ENCODE measurements at regions not wholly inside any gene's neighbourhood (a gene's known extent, or its start where the extent isn't known, plus 50 kb on each side); places are given as distances from the start of the nearest gene placed in this dataset.
"Not testable (repeated sequence)": the region's sequence is repeated elsewhere in the genome, so short reads cannot be mapped to it uniquely, and the experiment has no call there.

DNA sequence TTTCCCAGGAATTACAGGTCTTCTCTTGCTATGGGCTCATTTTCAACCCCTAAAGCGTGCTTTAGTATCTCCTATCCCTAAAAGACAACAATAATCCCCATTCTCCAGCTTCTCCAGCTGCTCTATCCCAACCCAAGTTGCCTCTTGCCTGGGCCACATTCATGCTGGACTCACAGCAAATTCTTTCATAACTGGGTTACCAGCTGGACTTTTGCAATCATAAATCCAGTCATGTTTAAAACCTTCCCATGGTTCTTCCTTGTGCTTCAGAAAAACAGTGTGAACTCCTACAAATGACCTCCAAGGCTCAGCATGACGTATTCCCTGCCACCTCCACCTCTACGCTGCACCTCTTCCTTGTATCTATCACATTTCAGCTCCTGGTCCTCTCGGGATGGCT, 346.9 kb downstream of the GADD45G start:
- Histone ChIP-seq H3K27ac (ENCODE audit: low read depth, low read length) (no peak overlapping the region), H3K27me3 (ENCODE audit: low read length) (no peaks in the 10 kb centered on the region), H3K79me2 (ENCODE audit: insufficient read depth, low read length) (no peaks in the 10 kb centered on the region), H3K4me2 (ENCODE audit: low read depth, low read length, poor library complexity, severe bottlenecking) (no peak overlapping the region), H3K36me3 (ENCODE audit: low read length) (no peaks in the 10 kb centered on the region), H3K9ac (ENCODE audit: low read length) (no peak overlapping the region), H3K9me2 (replicated peaks; ENCODE audit: insufficient read depth, low read length) (no peaks in the 10 kb centered on the region), H4K20me1 (ENCODE audit: low read depth, low read length) (no peaks in the 10 kb centered on the region), H3K4me3 (ENCODE audit: insufficient read depth, low read length, poor library complexity, severe bottlenecking) (no peak overlapping the region), H3F3A (ENCODE audit: insufficient read depth) (no peaks in the 10 kb centered on the region), H2AFZ (ENCODE audit: low read depth, low read length, severe bottlenecking) (no peak overlapping the region), H3K9me3 (ENCODE audit: insufficient read depth, low read length) (no peaks in the 10 kb centered on the region)
- TF ChIP-seq EZH2phosphoT487 (conservative IDR thresholded peaks at IDR 0.05; ENCODE audit: low read length) = no peak
- TF ChIP-seq, protein P1, sequence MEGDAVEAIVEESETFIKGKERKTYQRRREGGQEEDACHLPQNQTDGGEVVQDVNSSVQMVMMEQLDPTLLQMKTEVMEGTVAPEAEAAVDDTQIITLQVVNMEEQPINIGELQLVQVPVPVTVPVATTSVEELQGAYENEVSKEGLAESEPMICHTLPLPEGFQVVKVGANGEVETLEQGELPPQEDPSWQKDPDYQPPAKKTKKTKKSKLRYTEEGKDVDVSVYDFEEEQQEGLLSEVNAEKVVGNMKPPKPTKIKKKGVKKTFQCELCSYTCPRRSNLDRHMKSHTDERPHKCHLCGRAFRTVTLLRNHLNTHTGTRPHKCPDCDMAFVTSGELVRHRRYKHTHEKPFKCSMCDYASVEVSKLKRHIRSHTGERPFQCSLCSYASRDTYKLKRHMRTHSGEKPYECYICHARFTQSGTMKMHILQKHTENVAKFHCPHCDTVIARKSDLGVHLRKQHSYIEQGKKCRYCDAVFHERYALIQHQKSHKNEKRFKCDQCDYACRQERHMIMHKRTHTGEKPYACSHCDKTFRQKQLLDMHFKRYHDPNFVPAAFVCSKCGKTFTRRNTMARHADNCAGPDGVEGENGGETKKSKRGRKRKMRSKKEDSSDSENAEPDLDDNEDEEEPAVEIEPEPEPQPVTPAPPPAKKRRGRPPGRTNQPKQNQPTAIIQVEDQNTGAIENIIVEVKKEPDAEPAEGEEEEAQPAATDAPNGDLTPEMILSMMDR (IDR thresholded peaks at IDR 0.05; ENCODE audit: insufficient read depth, low read length, poor library complexity, severe bottlenecking) = no peak

DNA sequence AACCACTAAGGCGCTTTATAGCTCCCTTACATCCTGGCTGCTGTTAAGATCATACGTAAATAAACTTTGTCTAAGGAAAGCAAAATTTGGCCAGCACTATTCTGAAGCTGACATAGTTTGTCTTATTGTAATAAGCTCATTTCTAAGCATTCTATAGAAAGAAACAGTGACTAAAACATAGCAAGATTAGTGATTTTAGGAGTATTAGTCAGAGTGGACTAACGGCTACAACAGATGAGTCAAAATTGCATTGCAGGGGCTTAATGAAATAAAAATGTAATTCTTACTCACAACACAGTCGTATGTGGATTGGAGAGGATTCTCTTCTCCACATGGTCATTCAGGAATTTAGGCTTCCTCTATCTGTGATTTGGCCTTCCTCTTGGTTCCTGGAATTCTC, 347.6 kb downstream of the GADD45G start:
- H3K4me2 ChIP-seq (ENCODE audit: low read depth, low read length, poor library complexity, severe bottlenecking) = no peak overlapping the region
- no peak overlapping the region for H3K9ac ChIP-seq (ENCODE audit: low read length)
- H3K4me3 ChIP-seq (ENCODE audit: insufficient read depth, low read length, poor library complexity, severe bottlenecking) = no peak overlapping the region
- no peaks in the 10 kb centered on the region for H3K9me2 ChIP-seq (replicated peaks; ENCODE audit: insufficient read depth, low read length)
- H4K20me1 ChIP-seq (ENCODE audit: low read depth, low read length) = no peaks in the 10 kb centered on the region
- no peaks in the 10 kb centered on the region for H3K79me2 ChIP-seq (ENCODE audit: insufficient read depth, low read length)
- no peaks in the 10 kb centered on the region for H3K9me3 ChIP-seq (ENCODE audit: insufficient read depth, low read length)
- H3K27ac ChIP-seq (ENCODE audit: low read depth, low read length) = no peak overlapping the region
- H3F3A ChIP-seq (ENCODE audit: insufficient read depth) = no peaks in the 10 kb centered on the region
- TF ChIP-seq EZH2phosphoT487 (conservative IDR thresholded peaks at IDR 0.05; ENCODE audit: low read length) = no peak
- no peak overlapping the region for H2AFZ ChIP-seq (ENCODE audit: low read depth, low read length, severe bottlenecking)
- no peaks in the 10 kb centered on the region for H3K36me3 ChIP-seq (ENCODE audit: low read length)
- no peaks in the 10 kb centered on the region for H3K27me3 ChIP-seq (ENCODE audit: low read length)

DNA sequence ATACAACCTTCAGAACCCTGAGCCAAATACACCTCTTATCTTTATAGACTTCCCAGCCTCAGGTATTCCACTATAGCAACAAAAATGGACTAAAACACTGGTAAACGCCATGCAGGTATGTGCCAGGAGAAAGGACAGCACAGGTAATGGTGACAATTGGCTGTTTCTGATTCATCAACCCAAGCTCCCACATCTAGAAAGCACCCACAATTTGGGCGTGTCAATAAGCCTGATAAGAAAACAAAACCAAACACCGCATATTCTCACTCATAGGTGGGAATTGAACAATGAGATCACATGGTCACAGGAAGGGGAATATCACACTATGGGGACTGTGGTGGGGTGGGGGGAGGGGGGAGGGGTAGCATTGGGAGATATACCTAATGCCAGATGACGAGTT, 348.5 kb downstream of the GADD45G start:
- not testable (repeated sequence) for H3K9me3 ChIP-seq (ENCODE audit: insufficient read depth, low read length); H3K4me3 ChIP-seq (ENCODE audit: insufficient read depth, low read length, poor library complexity, severe bottlenecking); H2AFZ ChIP-seq (ENCODE audit: low read depth, low read length, severe bottlenecking); H3K4me2 ChIP-seq (ENCODE audit: low read depth, low read length, poor library complexity, severe bottlenecking); H3K27me3 ChIP-seq (ENCODE audit: low read length); H3K27ac ChIP-seq (ENCODE audit: low read depth, low read length); H3K79me2 ChIP-seq (ENCODE audit: insufficient read depth, low read length); H3K9me2 ChIP-seq (replicated peaks; ENCODE audit: insufficient read depth, low read length); H3K36me3 ChIP-seq (ENCODE audit: low read length); H3K9ac ChIP-seq (ENCODE audit: low read length); H3F3A ChIP-seq (ENCODE audit: insufficient read depth); H4K20me1 ChIP-seq (ENCODE audit: low read depth, low read length)

DNA sequence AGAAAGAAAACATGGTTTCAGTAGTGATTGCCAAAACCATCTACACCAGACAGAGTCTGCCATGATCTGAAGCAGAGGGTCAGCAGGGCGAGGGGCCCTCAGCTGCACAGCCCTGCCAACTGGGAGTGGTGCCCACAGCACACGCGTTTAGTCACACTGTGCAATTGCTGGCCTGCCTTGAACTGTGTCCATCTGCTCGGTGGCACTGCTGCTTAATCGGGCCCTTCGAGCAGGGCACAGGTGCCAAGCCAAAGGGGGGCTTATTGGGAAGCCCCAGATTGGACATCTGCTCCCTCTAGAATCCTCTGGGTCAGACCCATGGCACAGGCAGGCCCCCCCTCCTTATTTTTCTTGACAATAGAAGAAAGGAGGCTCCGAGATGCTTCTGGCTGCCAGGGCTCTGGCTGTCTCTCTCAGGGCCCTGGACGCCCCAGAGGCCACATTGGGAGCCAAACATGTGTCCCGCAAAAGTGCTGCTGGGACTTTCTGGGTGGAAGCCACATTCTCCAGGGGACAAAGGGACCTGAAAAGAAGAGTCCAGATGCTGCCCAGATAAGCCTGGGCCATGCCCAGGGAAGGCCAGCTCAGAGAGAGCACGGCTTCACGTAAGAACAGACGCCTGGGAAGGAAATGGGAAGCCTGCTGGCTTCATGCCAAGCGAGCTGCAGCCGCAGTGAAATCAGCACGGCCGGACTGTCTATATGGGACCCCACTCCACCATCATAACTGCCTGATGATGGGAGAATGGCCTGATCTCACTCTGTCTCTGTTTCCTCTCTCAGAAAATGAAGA, 349.2 kb downstream of the GADD45G start:
- Histone ChIP-seq H4K20me1 (ENCODE audit: low read depth, low read length) (no peaks in the 10 kb centered on the region), H3K4me2 (ENCODE audit: low read depth, low read length, poor library complexity, severe bottlenecking) (no peak overlapping the region), H3K27me3 (ENCODE audit: low read length) (no peaks in the 10 kb centered on the region), H3K79me2 (ENCODE audit: insufficient read depth, low read length) (no peaks in the 10 kb centered on the region), H3K4me3 (ENCODE audit: insufficient read depth, low read length, poor library complexity, severe bottlenecking) (no peak overlapping the region), H3K9me2 (replicated peaks; ENCODE audit: insufficient read depth, low read length) (no peaks in the 10 kb centered on the region), H3K36me3 (ENCODE audit: low read length) (no peaks in the 10 kb centered on the region), H3K9ac (ENCODE audit: low read length) (no peak overlapping the region), H2AFZ (ENCODE audit: low read depth, low read length, severe bottlenecking) (no peak overlapping the region), H3F3A (ENCODE audit: insufficient read depth) (no peaks in the 10 kb centered on the region), H3K27ac (ENCODE audit: low read depth, low read length) (no peak overlapping the region), H3K9me3 (ENCODE audit: insufficient read depth, low read length) (no peaks in the 10 kb centered on the region)
- no peak for TF ChIP-seq EZH2phosphoT487 (conservative IDR thresholded peaks at IDR 0.05; ENCODE audit: low read length)
- TF ChIP-seq, protein P1 (IDR thresholded peaks at IDR 0.05; ENCODE audit: insufficient read depth, low read length, poor library complexity, severe bottlenecking) = no peak

Measured in SU-DHL-6 (cell line).